Superior temporal gyrus (tissue), 1 donor: ENCODE measurements at regions not wholly inside any gene's neighbourhood (a gene's known extent, or its start where the extent isn't known, plus 50 kb on each side); places are given as distances from the start of the nearest gene placed in this dataset.

ENCODE experiments used
- DNase-seq: peaks from one replicate; pipeline ENCODE4 v3.0.0-alpha.2; 2016; ENCODE audit errors: extremely low spot score

- DNase-seq = no peak
These were observed 208.9 kb upstream of the GAS1 start for GRCh38 chr9:87156247-87156646.

GRCh38 chr9:87157366-87158031 is 210.2 kb upstream of the GAS1 start:
- DNase-seq = no peak

- DNase-seq = no peak
These were observed 211.5 kb upstream of the GAS1 start for GRCh38 chr9:87158765-87159164.

GRCh38 chr9:87160148-87161102 is 213.1 kb upstream of the GAS1 start:
- DNase-seq = no peak

GRCh38 chr9:87167161-87167560 is 219.9 kb upstream of the GAS1 start:
- no peak for DNase-seq

- no peak for DNase-seq
These were observed 220.3 kb upstream of the GAS1 start for GRCh38 chr9:87167582-87167981.

- DNase-seq = no peak
These were observed 231.0 kb upstream of the GAS1 start for GRCh38 chr9:87178302-87178701.

- DNase-seq = no peak
These were observed 232.4 kb upstream of the GAS1 start for GRCh38 chr9:87179553-87180340.

- DNase-seq = no peak
These were observed 233.1 kb upstream of the GAS1 start for GRCh38 chr9:87180361-87180760.

GRCh38 chr9:87180841-87181240 is 233.5 kb upstream of the GAS1 start:
- no peak for DNase-seq

- no peak for DNase-seq
These were observed 234.4 kb upstream of the GAS1 start for GRCh38 chr9:87181670-87182069.

GRCh38 chr9:87184956-87185642 is 237.8 kb upstream of the GAS1 start:
- no peak for DNase-seq

GRCh38 chr9:87187656-87188055 is 240.3 kb upstream of the GAS1 start:
- DNase-seq = no peak

GRCh38 chr9:87189006-87189405 is 241.7 kb upstream of the GAS1 start:
- DNase-seq = no peak

GRCh38 chr9:87193151-87193550 is 245.8 kb upstream of the GAS1 start:
- no peak for DNase-seq

- DNase-seq = no peak
These were observed 246.9 kb upstream of the GAS1 start for GRCh38 chr9:87193925-87194868.

GRCh38 chr9:87195306-87195705 is 248.0 kb upstream of the GAS1 start:
- DNase-seq = no peak

GRCh38 chr9:87197349-87198130 is 250.2 kb upstream of the GAS1 start:
- no peak for DNase-seq

GRCh38 chr9:87198716-87199115 is 251.4 kb upstream of the GAS1 start:
- DNase-seq = no peak

- DNase-seq = no peak
These were observed 252.0 kb upstream of the GAS1 start for GRCh38 chr9:87199278-87199677.
